Posterior vena cava (tissue), 2 donors: ENCODE measurements at regions not wholly inside any gene's neighbourhood (a gene's known extent, or its start where the extent isn't known, plus 50 kb on each side); places are given as distances from the start of the nearest gene placed in this dataset.
A peak's percentile ranks its signal among the peaks of the same experiment; 100 is the strongest.

Experiments used
- DNase-seq: peaks from one replicate; pipeline ENCODE4 v3.0.0-alpha.2; 2020; ENCODE audit warnings: low spot score
- intact Hi-C, 2 donors: fragments of 100-400 bp; cut with DNase I; formaldehyde crosslinking; loops; one replicate each; pipeline versions ENCODE4 v1.14.1 to v1.14.2; 2022 to 2023
- donor health status: DM: yes; HTN: yes; CAD: no.
- donor health status: DM: yes; HTN: yes; CAD: no.

GRCh38 chr13:107222597-107222996 is 654.7 kb upstream of the ARGLU1 start:
- DNase-seq: no peak
- intact Hi-C loops: no loop called here

- no peak for DNase-seq
- intact Hi-C loops: no loop called here
Observed at GRCh38 chr13:107220245-107220644, 652.3 kb upstream of the ARGLU1 start.

DNA sequence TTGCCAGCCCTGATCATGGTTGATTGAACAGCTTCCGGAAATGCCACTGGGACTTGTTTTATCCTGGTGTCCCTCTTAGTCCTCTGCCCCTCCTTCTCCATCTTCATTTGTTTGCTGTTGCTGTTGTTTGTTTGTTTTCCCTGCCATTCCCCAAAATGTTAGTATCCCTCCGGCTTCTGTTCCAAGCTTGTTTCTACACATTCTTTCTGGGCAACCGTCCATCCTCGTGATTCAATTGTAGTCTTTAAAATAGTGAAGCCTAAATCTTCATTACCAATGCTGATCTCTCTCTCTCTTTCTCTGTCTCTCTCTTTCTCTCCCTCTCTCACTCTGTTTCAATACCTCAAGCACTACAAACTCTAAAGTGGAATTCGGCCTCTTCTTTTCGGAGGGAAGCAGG is 649.3 kb upstream of the ARGLU1 start:
- intact Hi-C loops: loop anchor here (10.0 kb wide), 2 partner anchors 438 to 928 kb away; no protein-coding TSS in a partner anchor
- no peak for DNase-seq

DNA sequence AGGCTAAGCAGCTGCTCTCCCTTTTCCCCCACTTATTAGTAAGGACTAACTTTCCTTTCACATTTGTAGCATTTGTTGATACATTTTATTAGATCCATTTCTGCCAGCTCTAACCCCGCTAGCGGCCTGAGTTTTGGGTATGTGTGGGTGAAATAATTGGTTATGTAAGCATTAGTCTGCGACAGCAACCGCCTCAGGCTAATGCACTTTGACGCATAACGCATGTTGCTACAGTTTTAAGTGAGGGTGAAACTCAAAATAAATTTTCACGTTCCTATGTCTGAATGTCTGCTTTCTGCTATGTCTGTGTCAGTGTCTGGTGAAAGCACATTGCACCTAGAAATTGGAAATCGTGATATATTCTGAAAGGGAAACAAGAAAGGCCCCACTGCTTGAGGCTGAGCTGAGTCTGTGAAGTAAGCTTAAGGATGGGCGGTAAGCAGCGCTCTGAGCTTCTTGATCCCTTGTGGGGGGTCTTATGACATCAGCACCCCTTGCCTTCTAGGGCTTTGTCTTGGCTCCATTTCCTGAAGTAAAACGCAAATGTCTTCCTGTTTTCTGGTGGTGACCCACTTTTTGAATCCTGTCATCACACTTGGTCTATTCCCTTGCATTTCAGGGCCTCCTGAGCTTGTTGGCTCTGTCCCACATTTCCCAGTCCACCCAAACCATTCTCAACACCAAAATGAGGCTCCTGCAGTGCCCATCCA is 648.3 kb upstream of the ARGLU1 start:
- intact Hi-C loops: loop anchor here (10.0 kb wide), 2 partner anchors 439 to 929 kb away; no protein-coding TSS in a partner anchor

GRCh38 chr13:107211073-107211472 is 643.1 kb upstream of the ARGLU1 start:
- intact Hi-C loops: loop anchor here (10.0 kb wide), 2 partner anchors 444 to 934 kb away; no protein-coding TSS in a partner anchor
- DNase-seq: peak; percentile 85

More for the DNA sequence above, 648.3 kb upstream of the ARGLU1 start:
- no peak for DNase-seq

GRCh38 chr13:107210723-107211030 is 642.7 kb upstream of the ARGLU1 start:
- intact Hi-C loops: loop anchor here (10.0 kb wide), 2 partner anchors 444 to 934 kb away; no protein-coding TSS in a partner anchor
- DNase-seq: no peak

GRCh38 chr13:107209824-107210722 is 642.1 kb upstream of the ARGLU1 start:
- DNase-seq: no peak
- intact Hi-C loops: loop anchor here (10.0 kb wide), 3 partner anchors 445 to 945 kb away; no protein-coding TSS in a partner anchor

DNA sequence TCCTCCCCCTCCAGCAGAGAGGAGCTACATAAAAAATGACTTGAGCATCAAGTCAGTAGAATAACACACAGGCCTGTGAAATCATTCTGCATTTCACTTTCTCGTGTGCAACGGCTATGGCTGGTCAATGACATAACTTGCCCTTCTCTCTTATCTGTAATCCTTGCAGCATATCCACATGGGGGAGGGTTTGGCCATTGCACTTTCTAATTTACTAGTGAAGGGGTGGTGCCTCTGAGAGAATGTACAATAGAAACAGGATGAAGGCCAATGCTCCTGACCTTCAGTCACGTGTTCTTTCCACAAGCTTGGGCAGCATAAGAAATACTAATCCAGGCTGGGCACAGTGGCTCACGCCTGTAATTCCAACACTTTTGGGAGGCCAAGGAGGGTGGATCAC is 641.0 kb upstream of the ARGLU1 start:
- intact Hi-C loops: loop anchor here in 1 of 2 donors (10.0 kb wide), 1 partner anchor 946 kb away; no protein-coding TSS in a partner anchor

DNA sequence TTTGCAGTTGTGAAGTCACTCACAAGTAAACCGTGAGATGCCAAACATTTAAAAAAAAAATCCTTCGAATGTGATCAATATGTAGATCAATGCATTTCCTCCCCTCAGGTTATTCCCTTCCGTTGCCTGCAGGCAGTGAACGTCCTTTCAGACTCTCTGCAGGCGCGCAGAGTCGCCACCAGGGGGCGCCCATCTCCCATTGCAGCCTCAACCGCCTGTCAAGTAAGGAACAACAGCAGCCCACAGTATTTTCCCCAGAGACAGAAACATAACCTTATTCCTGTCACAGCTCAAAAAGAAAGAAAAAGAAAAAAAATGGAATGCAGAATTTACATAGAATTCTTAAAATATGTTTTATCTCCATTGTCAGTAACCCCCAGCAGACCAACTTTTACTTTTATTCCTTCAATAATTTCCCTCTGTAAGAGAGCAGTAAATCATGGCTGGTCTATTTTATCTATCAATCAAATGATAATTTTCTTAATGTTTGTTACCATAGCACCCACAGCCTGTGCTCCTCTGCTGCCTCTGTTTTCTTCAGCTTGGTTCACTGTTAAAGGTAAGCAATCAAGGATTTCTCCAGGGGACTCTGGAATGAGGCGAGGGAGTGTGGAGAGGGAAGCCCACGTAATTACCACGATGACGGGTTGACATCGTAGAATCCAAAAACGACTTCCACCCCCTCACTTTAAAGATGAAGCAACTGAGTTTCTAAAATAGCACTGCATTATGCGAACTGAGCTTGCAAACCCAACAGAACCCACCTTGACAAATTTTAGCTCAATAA is 637.6 kb upstream of the ARGLU1 start:
- DNase-seq: no peak
- intact Hi-C loops: loop anchor here in 1 of 2 donors (10.0 kb wide), 1 partner anchor 949 kb away; no protein-coding TSS in a partner anchor

More for the DNA sequence above, 641.0 kb upstream of the ARGLU1 start:
- DNase-seq: no peak

- intact Hi-C loops: loop anchor here in 1 of 2 donors (10.0 kb wide), 1 partner anchor 952 kb away; no protein-coding TSS in a partner anchor
- DNase-seq: no peak
Observed at GRCh38 chr13:107203146-107203847, 635.4 kb upstream of the ARGLU1 start.

GRCh38 chr13:107202371-107203023 is 634.6 kb upstream of the ARGLU1 start:
- no peak for DNase-seq
- intact Hi-C loops: loop anchor here in 1 of 2 donors (10.0 kb wide), 1 partner anchor 952 kb away; no protein-coding TSS in a partner anchor

DNA sequence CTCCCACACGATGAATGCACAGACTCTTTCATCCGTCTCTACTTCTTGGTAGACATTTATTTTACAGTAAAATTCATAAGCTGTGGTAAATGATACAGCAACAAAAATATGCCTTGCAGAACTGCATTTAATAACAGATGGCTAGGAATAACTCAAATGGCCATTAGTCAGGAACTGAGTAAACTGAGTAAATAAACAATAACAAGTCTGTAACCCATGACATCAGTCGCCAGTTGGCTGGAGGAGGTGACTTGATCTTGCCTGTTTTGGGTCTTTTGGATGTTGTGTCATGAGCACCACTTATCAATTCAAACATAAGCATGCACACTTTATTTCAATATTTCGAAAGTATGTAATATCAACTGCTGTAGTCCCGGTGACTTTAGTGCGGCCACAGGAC is 632.6 kb upstream of the ARGLU1 start:
- intact Hi-C loops: loop anchor here in 1 of 2 donors (10.0 kb wide), 1 partner anchor 954 kb away; no protein-coding TSS in a partner anchor
- no peak for DNase-seq

GRCh38 chr13:107192289-107192688 is 624.4 kb upstream of the ARGLU1 start:
- intact Hi-C loops: no loop called here

DNA sequence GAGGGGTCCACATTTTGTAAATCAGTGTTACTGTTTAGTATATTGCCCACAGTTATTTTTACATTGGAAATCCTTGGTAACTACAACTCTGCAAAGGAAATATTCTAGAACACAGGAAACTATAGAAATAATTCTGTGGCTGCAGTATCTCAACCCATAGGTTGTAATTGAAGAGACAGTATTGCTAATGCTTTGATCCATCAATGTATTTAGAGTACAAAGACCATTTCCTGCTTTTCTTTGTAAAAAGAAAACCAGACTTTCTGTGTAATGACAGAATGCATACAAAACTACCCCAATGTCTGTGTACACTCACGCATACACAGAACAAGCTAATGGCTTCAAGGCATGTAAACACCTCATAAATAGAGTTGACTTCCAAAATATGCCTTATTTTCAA is 622.1 kb upstream of the ARGLU1 start:
- no peak for DNase-seq
- intact Hi-C loops: no loop called here

More at GRCh38 chr13:107192289-107192688, 624.4 kb upstream of the ARGLU1 start:
- DNase-seq: peak; percentile 43

DNA sequence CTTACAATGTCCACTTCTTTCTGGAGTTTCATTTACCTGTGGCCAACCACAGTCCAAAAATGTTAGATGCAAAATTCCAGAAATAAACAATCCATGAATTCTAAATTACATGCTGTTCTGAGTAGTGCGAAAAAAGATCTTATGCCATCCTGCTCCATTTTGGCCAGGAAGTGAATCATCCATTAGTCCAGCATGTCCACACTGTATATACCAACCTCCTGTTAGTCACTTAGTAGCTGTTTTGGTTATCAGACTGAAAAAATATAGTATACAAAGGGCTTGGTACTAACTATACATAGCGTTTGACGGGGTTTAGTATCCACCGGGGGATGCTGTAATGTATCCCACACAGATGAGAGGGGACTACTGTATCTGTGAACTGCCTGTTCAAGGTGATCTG is 618.0 kb upstream of the ARGLU1 start:
- DNase-seq: no peak
- intact Hi-C loops: no loop called here

DNA sequence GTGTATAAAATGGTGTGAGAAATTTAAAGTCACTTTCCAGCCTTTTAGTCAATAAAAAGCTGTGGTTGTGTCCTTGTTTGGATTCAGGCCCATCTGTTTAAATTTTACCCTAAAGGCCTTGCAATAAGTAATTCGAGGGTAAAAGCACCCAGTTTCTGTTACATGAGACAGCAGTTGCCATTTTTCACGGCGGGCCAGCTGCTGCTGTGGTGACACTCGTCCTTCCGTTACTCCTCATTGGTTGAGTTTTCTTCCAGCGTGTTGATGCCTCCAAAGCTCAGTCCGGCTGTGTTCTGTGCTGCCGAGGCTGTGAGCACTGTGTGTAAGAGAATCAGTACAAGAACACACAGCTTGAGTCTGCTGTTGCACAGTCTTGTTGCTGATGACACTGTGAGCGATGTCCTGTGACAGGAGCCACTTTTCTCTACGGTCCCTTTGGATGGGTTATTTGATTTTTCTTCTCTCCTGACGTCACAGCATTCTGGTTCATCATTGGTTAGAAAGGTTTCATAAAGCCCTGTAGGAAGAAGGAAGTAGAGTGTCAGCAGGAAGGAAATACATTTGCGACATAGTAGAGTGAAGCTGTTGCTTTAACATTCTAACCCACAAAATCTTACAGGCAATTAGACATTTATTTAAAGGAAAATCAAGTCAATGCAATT is 602.5 kb upstream of the ARGLU1 start:
- no peak for DNase-seq
- intact Hi-C loops: no loop called here

- DNase-seq: no peak
- intact Hi-C loops: no loop called here
Observed at GRCh38 chr13:107157271-107157670, 589.3 kb upstream of the ARGLU1 start.
